Heart right ventricle (tissue), 16 donors: ENCODE measurements at regions not wholly inside any gene's neighbourhood (a gene's known extent, or its start where the extent isn't known, plus 50 kb on each side); places are given as distances from the start of the nearest gene placed in this dataset.

Experiments
- ATAC-seq, 8 donors: fragments of 200-7000 bp; cut with Tn5 transposase; one replicate each; pipeline ENCODE4 v1.9.1; 2020; ENCODE audit warnings: mild to moderate bottlenecking in 8 of 8, moderate library complexity in 8 of 8, moderate number of reproducible peaks in 1 of 8
- DNase-seq, 2 donors: peaks; one replicate each; pipeline ENCODE4 v3.0.0-alpha.2; 2020
- H3K27ac ChIP-seq, 10 donors: fragments of 200-600 bp; sonication (generic) in 2 of 10; one replicate each; pipeline versions ENCODE4 v1.5.0 to v1.8.0; 2020 to 2022; ENCODE audit warnings: mild to moderate bottlenecking in 3 of 10
- H3K27me3 ChIP-seq, 7 donors: fragments of 200-600 bp; one replicate each; pipeline ENCODE4 v1.8.0; 2021 to 2022; ENCODE audit warnings: mild to moderate bottlenecking in 2 of 7
- H3K36me3 ChIP-seq, 9 donors: fragments of 200-600 bp; sonication (generic) in 1 of 9; one replicate each; pipeline versions ENCODE4 v1.5.0 to v1.8.0; 2020 to 2022; ENCODE audit warnings: mild to moderate bottlenecking in 2 of 9
- H3K4me1 ChIP-seq, 9 donors: fragments of 200-600 bp; sonication (generic) in 1 of 9; one replicate each; pipeline versions ENCODE4 v1.5.0 to v1.8.0; 2020 to 2022; ENCODE audit warnings: mild to moderate bottlenecking in 4 of 9
- H3K4me3 ChIP-seq, 10 donors: fragments of 200-600 bp; sonication (generic) in 2 of 10; one replicate each; pipeline versions ENCODE4 v1.5.0 to v1.8.0; 2020 to 2022; ENCODE audit warnings: mild to moderate bottlenecking in 7 of 10, moderate library complexity in 2 of 10
- H3K9me3 ChIP-seq, 11 donors: fragments of 200-600 bp in 10 of 11; sonication (generic) in 2 of 11; one replicate each; pipeline versions ENCODE4 v1.5.0 to v1.8.0; 2013 to 2022; ENCODE audit warnings: mild to moderate bottlenecking in 2 of 11, control low read depth in 1 of 11, moderate library complexity in 1 of 11
- CTCF ChIP-seq, 9 donors: fragments of 200-600 bp; sonication (generic) in 2 of 9; IDR thresholded peaks; one replicate each; pipeline versions ENCODE4 v1.5.0 to v1.8.0; 2021 to 2022; ENCODE audit warnings: antibody characterized with exemption in 9 of 9, mild to moderate bottlenecking in 5 of 9, moderate library complexity in 1 of 9
- WGBS, 2 donors: extraction: QIAGEN DNeasy Blood & Tissue Kit; methylation state at CpG; one replicate each; pipeline ENCODE4 v1.1.7; 2013; ENCODE audit warnings: inconsistent platforms in 1 of 2; 5-methylcytosine and 5-hydroxymethylcytosine counted together
- intact Hi-C, 10 donors: fragments of 100-400 bp; cut with DNase I; formaldehyde crosslinking; loops; one replicate each; pipeline versions ENCODE4 v1.11.1 to v1.14.2; 2022
- donor health status: Arrhythmogenic right ventricular cardiomyopathy.
- donor health status: ischemic (EF 13 %, LVEDD 7.1; RV severe dilation, severe dysfunction).
- donor health status: healthy with polysubstance abuse.
- donor health status: DM: no; HTN: yes; CAD: no.
- donor health status: DM: no; HTN: no; CAD: no.
- donor health status: ischemic (EF 25% LVEDD 6.9; RV normal size, moderate dysfunction).
- donor health status: ischemic (EF 25% LVEDD 5.7; RV mildly dilated, moderate dysfunction).
- donor health status: healthy.
- donor health status: DM: yes; HTN: yes; CAD: no.
- donor health status: Ischemic cardiomyopathy.
- donor health status: ischemic (EF 35%, LVEDD 5.7; RV mildly dilated, moderate dysfunction).
- donor health status: nonischemic (EF 11% LVEDD 7.7; RV severe dilation, severe dysfunction).
- donor health status: DM: yes; HTN: yes; CAD: no.
- donor health status: PGD.
- donor health status: ischemic (EF 29% LVEDD 5.4; RV normal size, mild dysfunction).
- donor health status: nonischemic (EF 23%, LVEDD 6.1; RV moderate dilation, normal function).

DNA sequence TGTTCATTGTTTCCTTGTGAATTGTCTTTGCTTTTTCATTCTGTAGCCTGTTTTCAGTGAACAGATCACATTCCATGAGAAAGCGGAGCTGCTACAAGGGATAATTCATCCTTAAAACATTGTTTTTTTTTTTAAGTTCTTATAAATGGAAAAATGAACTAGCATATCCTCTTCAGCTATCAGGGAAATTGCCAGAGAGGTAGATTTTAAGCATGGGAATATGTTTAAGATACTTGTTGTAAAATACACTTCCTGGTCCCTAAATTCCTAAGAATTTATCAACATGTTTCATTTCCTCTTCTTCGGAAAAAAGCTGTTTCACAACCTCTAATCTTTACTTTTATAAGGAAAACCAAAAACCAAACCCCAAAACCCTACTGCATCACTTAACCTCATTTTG lies 238.0 kb downstream of the POSTN start:
- no peaks in the 10 kb centered on the region for H3K27me3 ChIP-seq
- peaks cover 0 to 4% (median 0%) of the 10 kb centered on the region in 9 donors for H3K4me1 ChIP-seq
- no peak overlapping the region for H3K4me3 ChIP-seq
- no peak for TF ChIP-seq CTCF (IDR thresholded peaks at IDR 0.05)
- no peaks in the 10 kb centered on the region for H3K36me3 ChIP-seq
- intact Hi-C loops: no loop called here
- DNase-seq (no peak), ATAC-seq (no peak)
- H3K9me3 ChIP-seq: no peaks in the 10 kb centered on the region
- 63 to 67% methylated on average over 2 of the region's 2 CpGs for WGBS, 2 donors
- no peak overlapping the region for H3K27ac ChIP-seq

DNA sequence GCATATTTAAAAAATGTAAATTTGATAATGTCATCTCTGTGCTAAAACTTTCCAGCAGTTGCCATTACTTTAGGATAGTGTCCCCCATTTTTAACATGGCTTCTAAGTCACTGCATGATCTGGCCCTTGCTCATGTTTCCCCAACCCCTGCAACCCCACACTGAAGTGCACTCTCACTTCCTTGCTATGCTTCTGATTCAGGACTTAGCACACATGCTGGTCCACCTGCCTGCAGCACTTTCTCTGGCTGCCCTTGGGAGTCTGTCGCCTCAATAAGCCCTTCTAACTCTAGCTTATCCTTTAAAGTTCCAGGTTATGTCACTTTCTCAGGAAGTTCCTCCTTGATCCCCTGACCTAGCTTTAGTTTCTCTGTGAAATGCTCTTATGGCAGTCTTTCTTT lies 241.0 kb downstream of the POSTN start:
- ATAC-seq: no peak
- no peak overlapping the region for H3K27ac ChIP-seq
- H3K36me3 ChIP-seq: no peaks in the 10 kb centered on the region
- no peak for DNase-seq
- no peaks in the 10 kb centered on the region for H3K9me3 ChIP-seq
- WGBS, 2 donors: 89 to 96% methylated on average over 1 of the region's 1 CpG
- TF ChIP-seq CTCF (IDR thresholded peaks at IDR 0.05): no peak
- intact Hi-C loops: no loop called here
- peaks cover 0 to 4% (median 0%) of the 10 kb centered on the region in 9 donors for H3K4me1 ChIP-seq
- H3K4me3 ChIP-seq: no peak overlapping the region
- H3K27me3 ChIP-seq: no peaks in the 10 kb centered on the region

GRCh38 chr13:37353911-37354310 lies 244.7 kb downstream of the POSTN start:
- Histone ChIP-seq H3K36me3 (no peaks in the 10 kb centered on the region), H3K9me3 (peaks cover 0 to 5% (median 0%) of the 10 kb centered on the region in 11 donors), H3K4me3 (no peak overlapping the region), H3K4me1 (no peaks in the 10 kb centered on the region), H3K27ac (no peak overlapping the region), H3K27me3 (no peaks in the 10 kb centered on the region)
- WGBS, 2 donors: 81 to 88% methylated on average over 4 of the region's 4 CpGs
- TF ChIP-seq CTCF (IDR thresholded peaks at IDR 0.05): no peak
- intact Hi-C loops: no loop called here
- DNase-seq: no peak
- ATAC-seq: no peak

- no peaks in the 10 kb centered on the region for H3K27me3 ChIP-seq
- no peak for DNase-seq
- peaks cover 0 to 17% (median 0%) of the 10 kb centered on the region in 11 donors for H3K9me3 ChIP-seq
- H3K4me1 ChIP-seq: no peaks in the 10 kb centered on the region
- H3K36me3 ChIP-seq: no peaks in the 10 kb centered on the region
- 91 to 94% methylated on average over 2 of the region's 2 CpGs for WGBS, 2 donors
- H3K4me3 ChIP-seq: no peak overlapping the region
- intact Hi-C loops: no loop called here
- no peak for ATAC-seq
- no peak overlapping the region for H3K27ac ChIP-seq
- no peak for TF ChIP-seq CTCF (IDR thresholded peaks at IDR 0.05)
Observed at GRCh38 chr13:37351211-37351610, 245.7 kb upstream of the CSNK1A1L start.
